PC-3 (cell line): ENCODE measurements at regions not wholly inside any gene's neighbourhood (a gene's known extent, or its start where the extent isn't known, plus 50 kb on each side); places are given as distances from the start of the nearest gene placed in this dataset.

Experiments used
- ATAC-seq: fragments of 200-7000 bp; cut with Tn5 transposase; 2 replicates; pipeline ENCODE4 v1.9.1; 2020; ENCODE audit warnings: mild to moderate bottlenecking, moderate library complexity
- BruUV-seq: library from RNA; stranded (reverse); fragments of 400-500 nt; replicated peaks from 2 replicates; lab custom pipeline; 2021; lab: Mats Ljungman, UMichigan
- CTCF ChIA-PET: fragments of 300-600 bp; sonication (Branson Sonifier 250); formaldehyde crosslinking; loops from one replicate; lab custom pipeline; 2022; ENCODE audit warnings: antibody characterized with exemption; lab: Charles Lee
- POLR2A ChIA-PET: fragments of 300-600 bp; sonication (Branson Sonifier 250); formaldehyde crosslinking; loops from one replicate; lab custom pipeline; 2022; ENCODE audit warnings: antibody characterized with exemption; ENCODE audit not compliant: unreplicated experiment; lab: Charles Lee
- DNase-seq: peaks from one replicate; pipeline ENCODE4 v3.0.0-alpha.2; 2015
- H2AFZ ChIP-seq: fragments of 300-600 bp; sonication (generic); 2 replicates; pipeline ENCODE4 v1.6.0; 2016; ENCODE audit warnings: antibody characterized with exemption, low read length
- H3F3A ChIP-seq: fragments of 300-600 bp; sonication (generic); one replicate; pipeline ENCODE4 v1.6.0; 2017; ENCODE audit warnings: antibody characterized with exemption, low read length, control low read depth, mild to moderate bottlenecking; ENCODE audit not compliant: unreplicated experiment
- H3K27ac ChIP-seq: fragments of 300-600 bp; sonication (generic); 2 replicates; pipeline ENCODE4 v1.5.1; 2016; ENCODE audit warnings: mild to moderate bottlenecking, low read length
- H3K27me3 ChIP-seq: fragments of 300-600 bp; sonication (generic); 2 replicates; pipeline ENCODE4 v1.6.1; 2016; ENCODE audit warnings: low read length, mixed read lengths
- H3K36me3 ChIP-seq: fragments of 300-600 bp; sonication (generic); 2 replicates; pipeline ENCODE4 v1.6.1; 2016; ENCODE audit warnings: low read depth, mixed run types, low read length, mixed read lengths
- H3K4me1 ChIP-seq: fragments of 300-600 bp; sonication (generic); 2 replicates; pipeline ENCODE4 v1.5.1; 2016; ENCODE audit warnings: low read length; ENCODE audit not compliant: insufficient read depth
- H3K4me2 ChIP-seq: fragments of 300-600 bp; sonication (generic); 2 replicates; pipeline ENCODE4 v1.6.0; 2016; ENCODE audit warnings: low read length
- H3K4me3 ChIP-seq: fragments of 300-600 bp; sonication (generic); 2 replicates; pipeline ENCODE4 v1.5.1; 2016; ENCODE audit warnings: mild to moderate bottlenecking, low read length, mixed read lengths
- H3K79me2 ChIP-seq: fragments of 300-600 bp; sonication (generic); 2 replicates; pipeline ENCODE4 v1.6.1; 2017; ENCODE audit warnings: low read length, mixed read lengths
- H3K9ac ChIP-seq: fragments of 300-600 bp; sonication (generic); 2 replicates; pipeline ENCODE4 v1.6.0; 2016; ENCODE audit warnings: mild to moderate bottlenecking, low read length
- H3K9me2 ChIP-seq: fragments of 300-600 bp; sonication (generic); replicated peaks from 2 replicates; pipeline ENCODE4 v1.6.1; 2016; ENCODE audit warnings: mixed run types, low read length, mixed read lengths
- H3K9me3 ChIP-seq: fragments of 300-600 bp; sonication (generic); 2 replicates; pipeline ENCODE4 v1.6.1; 2016; ENCODE audit warnings: low read length, mixed read lengths
- H4K20me1 ChIP-seq: fragments of 300-600 bp; sonication (generic); 2 replicates; pipeline ENCODE4 v1.6.1; 2016; ENCODE audit warnings: low read length, mixed read lengths
- CTCF ChIP-seq: fragments of 300-600 bp; sonication (generic); conservative IDR thresholded peaks from 2 replicates; pipeline ENCODE4 v1.5.1; 2017; ENCODE audit warnings: antibody characterized with exemption, low read depth, mild to moderate bottlenecking, low read length
- EZH2 ChIP-seq: fragments of 300-600 bp; sonication (generic); IDR thresholded peaks from one replicate; pipeline ENCODE4 v1.6.1; 2017; ENCODE audit warnings: antibody characterized with exemption, mild to moderate bottlenecking, low read length; ENCODE audit not compliant: unreplicated experiment
- EZH2phosphoT487 ChIP-seq: fragments of 300-600 bp; sonication (generic); IDR thresholded peaks from 2 replicates; pipeline ENCODE4 v1.6.1; 2018; ENCODE audit warnings: mild to moderate bottlenecking, antibody characterized with exemption, low read length, borderline replicate concordance
- intact Hi-C: fragments of 100-400 bp; cut with micrococcal nuclease; formaldehyde crosslinking; loops from 2 replicates; pipeline ENCODE4 v1.9.0; 2023

DNA sequence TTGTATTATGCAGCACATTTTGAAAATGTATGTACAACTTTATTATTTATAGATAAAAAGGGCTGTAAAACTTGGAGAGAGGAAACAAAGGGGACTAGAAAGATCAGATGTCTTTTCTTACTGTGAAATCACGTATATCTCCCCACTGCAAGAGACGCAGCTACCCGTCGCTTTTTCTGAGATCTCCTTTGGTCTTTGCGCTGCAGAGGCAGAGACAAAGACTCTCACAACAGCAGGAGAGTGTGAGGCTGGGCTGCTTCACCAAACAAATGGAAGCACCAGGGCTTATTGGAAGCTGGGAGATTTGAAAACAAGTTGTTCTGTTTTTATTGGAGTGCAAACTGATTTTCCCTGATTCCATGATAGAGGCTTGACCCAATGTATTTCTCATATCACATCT lies 129.0 kb upstream of the PARD3B start:
- H2AFZ ChIP-seq, result no peak overlapping the region
- no peaks in the 10 kb centered on the region for H3K79me2 ChIP-seq
- DNase-seq (no peak), ATAC-seq (no peak)
- H3K4me2 ChIP-seq, result no peak overlapping the region
- H3K9me3 ChIP-seq, result no peaks in the 10 kb centered on the region
- TF ChIP-seq EZH2, result no peak
- TF ChIP-seq CTCF, result no peak
- TF ChIP-seq EZH2phosphoT487, result no peak
- no peaks in the 10 kb centered on the region for H3F3A ChIP-seq
- no peak overlapping the region for H3K9ac ChIP-seq
- no peaks in the 10 kb centered on the region for H3K9me2 ChIP-seq
- H3K36me3 ChIP-seq, result no peaks in the 10 kb centered on the region
- H3K27ac ChIP-seq, result no peak overlapping the region
- H4K20me1 ChIP-seq, result no peaks in the 10 kb centered on the region
- no peak overlapping the region for H3K4me3 ChIP-seq
- H3K4me1 ChIP-seq, result no peaks in the 10 kb centered on the region
- CTCF ChIA-PET, result no interaction called here
- H3K27me3 ChIP-seq, result no peaks in the 10 kb centered on the region
- intact Hi-C loops, result no loop called here
- BruUV-seq, result no TSS peak
- POLR2A ChIA-PET, result no interaction called here

GRCh38 chr2:204425821-204426220 lies 119.5 kb upstream of the PARD3B start:
- intact Hi-C loops, result no loop called here
- no TSS peak for BruUV-seq
- DNase-seq (no peak), ATAC-seq (no peak)
- TF ChIP-seq CTCF (no peak), EZH2 (no peak), EZH2phosphoT487 (no peak)
- POLR2A ChIA-PET, result no interaction called here
- CTCF ChIA-PET, result no interaction called here
- no peaks in the 10 kb centered on the region for H3F3A ChIP-seq
- no peak overlapping the region for H2AFZ ChIP-seq
- H3K4me3 ChIP-seq, result no peak overlapping the region
- no peaks in the 10 kb centered on the region for H3K9me3 ChIP-seq
- no peaks in the 10 kb centered on the region for H4K20me1 ChIP-seq
- no peaks in the 10 kb centered on the region for H3K79me2 ChIP-seq
- no peak overlapping the region for H3K27ac ChIP-seq
- no peak overlapping the region for H3K4me2 ChIP-seq
- H3K36me3 ChIP-seq, result no peaks in the 10 kb centered on the region
- no peak overlapping the region for H3K9ac ChIP-seq
- no peaks in the 10 kb centered on the region for H3K27me3 ChIP-seq
- no peaks in the 10 kb centered on the region for H3K4me1 ChIP-seq
- no peaks in the 10 kb centered on the region for H3K9me2 ChIP-seq

DNA sequence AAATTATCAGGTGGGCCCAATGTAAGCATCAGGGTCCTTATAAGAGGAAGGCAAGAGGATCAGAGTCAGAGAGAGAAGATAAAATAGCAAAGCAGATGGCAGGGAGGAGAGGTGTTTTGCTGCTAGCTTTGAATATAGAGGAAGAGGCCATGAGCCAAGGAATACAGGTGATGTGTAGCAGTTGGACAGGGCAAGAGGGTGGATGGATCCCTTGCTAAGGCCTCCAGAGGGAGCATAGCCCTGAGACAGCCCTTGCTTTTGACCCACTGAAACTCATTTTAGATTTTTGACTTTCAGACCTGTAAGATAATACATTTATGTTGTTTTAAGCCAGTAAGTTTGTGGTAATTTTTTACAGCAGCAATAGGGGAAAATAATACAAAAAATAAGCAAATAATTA lies 116.6 kb upstream of the PARD3B start:
- no peaks in the 10 kb centered on the region for H3K4me1 ChIP-seq
- H3K9me3 ChIP-seq, result peaks cover 10% of the 10 kb centered on the region; the same call in 1 of the 2 replicates
- no peaks in the 10 kb centered on the region for H3K36me3 ChIP-seq
- H3K9me2 ChIP-seq, result no peaks in the 10 kb centered on the region
- intact Hi-C loops, result no loop called here
- no peak overlapping the region for H2AFZ ChIP-seq
- BruUV-seq, result no TSS peak
- DNase-seq, result no peak
- no peaks in the 10 kb centered on the region for H3F3A ChIP-seq
- no peak for ATAC-seq
- no peak overlapping the region for H3K4me3 ChIP-seq
- H3K4me2 ChIP-seq, result no peak overlapping the region
- ChIA-PET CTCF (no interaction called here), POLR2A (no interaction called here)
- no peak overlapping the region for H3K9ac ChIP-seq
- no peaks in the 10 kb centered on the region for H4K20me1 ChIP-seq
- no peaks in the 10 kb centered on the region for H3K27me3 ChIP-seq
- TF ChIP-seq CTCF, result no peak
- TF ChIP-seq EZH2, result no peak
- no peak for TF ChIP-seq EZH2phosphoT487
- H3K79me2 ChIP-seq, result no peaks in the 10 kb centered on the region
- H3K27ac ChIP-seq, result no peak overlapping the region
